ENCODE measurements at regions not wholly inside any gene's neighbourhood (a gene's known extent, or its start where the extent isn't known, plus 50 kb on each side); places are given as distances from the start of the nearest gene placed in this dataset.
A peak's percentile ranks its signal among the peaks of the same experiment; 100 is the strongest.

DNA sequence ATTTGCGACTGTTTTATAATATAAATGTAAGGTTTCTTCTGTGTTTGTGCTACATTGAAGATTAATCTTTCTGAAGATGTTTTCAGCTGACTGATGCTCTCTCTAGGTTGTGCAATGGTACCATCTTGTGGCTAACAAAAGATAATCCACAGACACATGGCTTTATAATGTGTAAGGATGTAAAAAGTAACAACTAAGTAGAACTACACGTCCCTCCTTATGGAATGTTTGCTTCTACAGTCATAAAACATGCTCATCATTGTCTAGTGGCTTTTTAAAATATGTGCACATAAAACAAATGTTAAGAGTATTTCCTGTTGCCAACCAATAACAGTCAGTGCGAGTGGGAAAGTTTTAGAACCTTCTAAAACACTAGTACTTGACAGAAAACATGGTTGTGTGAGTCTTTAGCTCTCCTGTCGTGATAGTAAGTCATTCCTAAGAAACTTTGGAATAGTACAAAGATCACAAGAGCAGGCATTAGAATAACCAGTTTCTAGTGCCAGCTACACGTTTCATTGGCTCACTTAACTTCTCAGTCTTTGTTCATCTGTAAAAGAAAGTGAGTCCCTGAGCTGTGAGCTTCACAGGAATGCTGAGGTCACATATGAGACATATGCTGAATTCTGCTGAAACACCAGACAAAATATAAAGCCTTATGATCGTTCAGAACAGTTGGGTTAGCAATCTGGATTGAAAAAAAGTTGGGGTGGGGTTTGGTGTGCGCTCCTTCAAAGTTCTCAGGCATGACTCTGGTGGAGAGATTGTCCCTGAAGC, 75.7 kb upstream of the GLIS3 start:
- intact Hi-C loops (cut with DNase I), result no loop called here
- 45% methylated on average over 7 of the region's 7 CpGs for WGBS (ENCODE audit: insufficient coverage, low coverage, low lambda C conversion rate, missing lambda C conversion rate)
- TF ChIP-seq, protein P1, sequence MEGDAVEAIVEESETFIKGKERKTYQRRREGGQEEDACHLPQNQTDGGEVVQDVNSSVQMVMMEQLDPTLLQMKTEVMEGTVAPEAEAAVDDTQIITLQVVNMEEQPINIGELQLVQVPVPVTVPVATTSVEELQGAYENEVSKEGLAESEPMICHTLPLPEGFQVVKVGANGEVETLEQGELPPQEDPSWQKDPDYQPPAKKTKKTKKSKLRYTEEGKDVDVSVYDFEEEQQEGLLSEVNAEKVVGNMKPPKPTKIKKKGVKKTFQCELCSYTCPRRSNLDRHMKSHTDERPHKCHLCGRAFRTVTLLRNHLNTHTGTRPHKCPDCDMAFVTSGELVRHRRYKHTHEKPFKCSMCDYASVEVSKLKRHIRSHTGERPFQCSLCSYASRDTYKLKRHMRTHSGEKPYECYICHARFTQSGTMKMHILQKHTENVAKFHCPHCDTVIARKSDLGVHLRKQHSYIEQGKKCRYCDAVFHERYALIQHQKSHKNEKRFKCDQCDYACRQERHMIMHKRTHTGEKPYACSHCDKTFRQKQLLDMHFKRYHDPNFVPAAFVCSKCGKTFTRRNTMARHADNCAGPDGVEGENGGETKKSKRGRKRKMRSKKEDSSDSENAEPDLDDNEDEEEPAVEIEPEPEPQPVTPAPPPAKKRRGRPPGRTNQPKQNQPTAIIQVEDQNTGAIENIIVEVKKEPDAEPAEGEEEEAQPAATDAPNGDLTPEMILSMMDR (IDR thresholded peaks at IDR 0.05), result peak; percentile 33 to 38 (median 35)
- no peak for TF ChIP-seq POLR2A (IDR thresholded peaks at IDR 0.05)
- H3K4me1 ChIP-seq, result no peaks in the 10 kb centered on the region
- H3K9me3 ChIP-seq, result no peaks in the 10 kb centered on the region
- H3K27ac ChIP-seq, result no peak overlapping the region
- H3K4me3 ChIP-seq, result no peak overlapping the region
- ATAC-seq (peak; percentile 34 to 55 (median 38)), DNase-seq (no peak)
- H3K36me3 ChIP-seq, result no peaks in the 10 kb centered on the region
- H3K27me3 ChIP-seq, result no peaks in the 10 kb centered on the region

DNA sequence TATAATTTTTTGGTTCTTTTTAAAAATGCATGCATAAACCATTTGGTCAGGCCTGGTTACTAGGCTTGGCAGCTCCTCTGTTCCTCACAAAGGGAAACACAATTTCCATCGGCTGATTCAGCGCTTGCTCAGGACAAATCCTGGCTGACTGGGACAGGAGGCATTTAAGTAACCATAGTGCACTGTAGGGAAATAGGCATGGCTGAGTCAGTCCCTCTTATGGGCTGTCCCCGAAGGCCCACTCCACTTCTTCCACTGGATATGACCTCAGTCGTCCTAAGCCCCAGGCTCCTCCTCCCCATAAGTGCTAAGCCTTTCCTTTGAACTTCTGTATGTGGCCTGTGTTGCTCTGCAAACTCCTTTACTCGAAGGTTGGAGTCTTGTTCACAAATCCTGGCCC, 71.2 kb upstream of the GLIS3 start:
- no peaks in the 10 kb centered on the region for H3K27me3 ChIP-seq
- intact Hi-C loops (cut with DNase I), result no loop called here
- H3K27ac ChIP-seq, result no peak overlapping the region
- TF ChIP-seq POLR2A (IDR thresholded peaks at IDR 0.05), result no peak
- TF ChIP-seq, protein P1 (IDR thresholded peaks at IDR 0.05), result no peak
- no peak overlapping the region for H3K4me3 ChIP-seq
- H3K4me1 ChIP-seq, result no peaks in the 10 kb centered on the region
- no peaks in the 10 kb centered on the region for H3K9me3 ChIP-seq
- ATAC-seq (no peak), DNase-seq (no peak)
- WGBS (ENCODE audit: insufficient coverage, low coverage, low lambda C conversion rate, missing lambda C conversion rate), result 54% methylated on average over 5 of the region's 5 CpGs
- H3K36me3 ChIP-seq, result no peaks in the 10 kb centered on the region

DNA sequence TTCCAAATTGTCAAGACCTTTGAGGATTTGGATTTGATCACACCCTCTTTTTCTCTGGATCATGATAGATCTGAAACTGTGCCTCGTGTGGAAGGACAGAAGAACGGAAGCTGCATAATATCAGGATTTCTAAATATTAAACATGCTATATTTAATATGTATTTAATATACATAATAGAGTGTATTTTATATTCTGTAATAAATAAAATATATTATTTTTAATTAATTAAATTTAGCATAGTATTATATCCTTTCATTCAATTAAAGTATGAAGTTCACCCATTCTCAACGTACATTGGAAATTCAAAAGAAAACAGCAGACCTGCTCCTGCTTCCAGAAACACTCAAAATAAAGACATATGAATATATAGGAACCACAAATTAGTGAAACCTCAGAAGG, 70.6 kb upstream of the GLIS3 start:
- TF ChIP-seq, protein P1 (IDR thresholded peaks at IDR 0.05), result no peak
- TF ChIP-seq POLR2A (IDR thresholded peaks at IDR 0.05), result no peak
- ATAC-seq (no peak), DNase-seq (no peak)
- Histone ChIP-seq H3K4me1 (no peaks in the 10 kb centered on the region), H3K36me3 (no peaks in the 10 kb centered on the region), H3K27ac (no peak overlapping the region), H3K27me3 (no peaks in the 10 kb centered on the region), H3K9me3 (no peaks in the 10 kb centered on the region), H3K4me3 (no peak overlapping the region)
- intact Hi-C loops (cut with DNase I), result no loop called here
- WGBS (ENCODE audit: insufficient coverage, low coverage, low lambda C conversion rate, missing lambda C conversion rate), result 81% methylated on average over 3 of the region's 3 CpGs

DNA sequence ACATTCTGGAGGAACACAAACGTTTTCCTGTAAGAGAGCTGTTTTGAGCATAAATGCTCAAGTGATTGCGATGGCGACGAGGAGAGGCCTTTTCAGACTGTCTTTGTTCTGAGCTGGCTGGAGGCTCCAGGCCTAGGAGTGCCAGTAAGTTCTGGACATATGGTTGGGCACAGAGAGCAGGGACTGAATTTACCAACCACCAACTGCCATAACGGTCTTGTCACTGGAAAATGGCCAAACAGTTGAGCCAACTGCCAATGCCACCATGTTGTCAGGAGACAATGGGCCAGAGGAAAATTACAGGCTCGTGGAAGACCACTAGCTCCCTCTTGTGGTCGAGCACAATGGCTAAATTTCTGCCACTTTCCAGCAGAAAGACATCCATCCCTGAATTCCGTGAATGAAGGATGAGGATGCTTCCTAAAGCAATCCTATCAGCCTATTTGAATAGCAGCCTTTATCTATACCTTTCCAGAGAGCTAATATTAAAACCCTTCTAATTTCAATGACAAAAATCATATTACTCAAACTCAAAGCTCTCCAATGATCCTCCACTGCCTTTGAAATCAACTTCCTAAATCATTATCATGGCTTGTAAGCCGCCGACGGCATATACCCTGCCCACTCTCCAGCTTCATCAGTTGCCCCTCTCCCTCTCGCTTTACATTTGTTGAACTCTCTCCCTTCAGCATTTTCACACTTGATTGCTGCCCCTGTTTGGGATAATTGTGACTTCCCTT, 66.9 kb upstream of the GLIS3 start:
- intact Hi-C loops (cut with DNase I), result no loop called here
- Histone ChIP-seq H3K27me3 (no peaks in the 10 kb centered on the region), H3K4me3 (no peak overlapping the region), H3K4me1 (no peaks in the 10 kb centered on the region), H3K27ac (no peak overlapping the region), H3K9me3 (no peaks in the 10 kb centered on the region), H3K36me3 (no peaks in the 10 kb centered on the region)
- ATAC-seq (peak; percentile 78 to 92 (median 86)), DNase-seq (peak in 1 of 3 donors; percentile 58)
- no peak for TF ChIP-seq POLR2A (IDR thresholded peaks at IDR 0.05)
- TF ChIP-seq, protein P1 (IDR thresholded peaks at IDR 0.05), result peak; percentile 68 to 87 (median 82)
- 51% methylated on average over 12 of the region's 12 CpGs for WGBS (ENCODE audit: insufficient coverage, low coverage, low lambda C conversion rate, missing lambda C conversion rate)
